Astrocyte (in vitro differentiated cells and primary cell): ENCODE measurements at regions not wholly inside any gene's neighbourhood (a gene's known extent, or its start where the extent isn't known, plus 50 kb on each side); places are given as distances from the start of the nearest gene placed in this dataset.

Source experiments
- EZH2 ChIP-seq: IDR thresholded peaks from 2 replicates; pipeline ENCODE4 v1.6.1; 2012; ENCODE audit warnings: mild to moderate bottlenecking, low read length, inconsistent platforms; ENCODE audit not compliant: insufficient read depth
- TF ChIP-seq, protein P1 (sequence below): IDR thresholded peaks from 2 replicates; pipeline ENCODE4 v1.5.1; 2011; ENCODE audit warnings: low read depth, mild to moderate bottlenecking, inconsistent platforms, low read length, moderate library complexity; ENCODE audit not compliant: insufficient read depth

DNA sequence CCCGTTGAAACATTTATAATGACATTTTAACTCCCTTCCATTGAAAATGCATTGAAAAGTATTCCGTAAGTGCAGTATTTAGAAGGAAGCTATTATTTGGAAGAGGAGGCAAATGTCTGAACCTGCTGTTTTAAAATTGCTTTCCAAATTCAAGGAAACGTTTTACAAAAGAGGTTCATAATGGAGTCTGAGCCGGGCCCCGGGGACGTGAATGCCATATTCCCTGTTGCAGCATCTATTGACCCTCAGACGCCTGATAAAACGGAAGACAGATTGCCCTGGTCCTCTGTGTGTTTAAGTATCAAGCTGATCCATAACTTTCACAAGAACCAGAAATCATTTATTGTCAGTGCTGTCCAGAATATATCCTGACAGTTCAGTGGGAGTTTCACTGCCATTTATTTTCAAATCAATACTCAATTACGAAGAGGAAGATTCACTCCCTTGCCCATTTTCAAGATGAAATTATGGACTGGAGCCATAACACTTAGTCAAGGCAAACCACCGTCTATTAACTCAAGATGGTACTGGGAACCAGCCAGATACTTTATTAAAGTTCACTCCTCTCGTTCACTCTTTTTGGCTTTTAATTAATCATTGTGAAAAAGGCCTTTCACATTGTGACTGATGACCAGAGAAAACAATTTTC lies 435.7 kb upstream of the PFKP start:
- TF ChIP-seq, protein P1, sequence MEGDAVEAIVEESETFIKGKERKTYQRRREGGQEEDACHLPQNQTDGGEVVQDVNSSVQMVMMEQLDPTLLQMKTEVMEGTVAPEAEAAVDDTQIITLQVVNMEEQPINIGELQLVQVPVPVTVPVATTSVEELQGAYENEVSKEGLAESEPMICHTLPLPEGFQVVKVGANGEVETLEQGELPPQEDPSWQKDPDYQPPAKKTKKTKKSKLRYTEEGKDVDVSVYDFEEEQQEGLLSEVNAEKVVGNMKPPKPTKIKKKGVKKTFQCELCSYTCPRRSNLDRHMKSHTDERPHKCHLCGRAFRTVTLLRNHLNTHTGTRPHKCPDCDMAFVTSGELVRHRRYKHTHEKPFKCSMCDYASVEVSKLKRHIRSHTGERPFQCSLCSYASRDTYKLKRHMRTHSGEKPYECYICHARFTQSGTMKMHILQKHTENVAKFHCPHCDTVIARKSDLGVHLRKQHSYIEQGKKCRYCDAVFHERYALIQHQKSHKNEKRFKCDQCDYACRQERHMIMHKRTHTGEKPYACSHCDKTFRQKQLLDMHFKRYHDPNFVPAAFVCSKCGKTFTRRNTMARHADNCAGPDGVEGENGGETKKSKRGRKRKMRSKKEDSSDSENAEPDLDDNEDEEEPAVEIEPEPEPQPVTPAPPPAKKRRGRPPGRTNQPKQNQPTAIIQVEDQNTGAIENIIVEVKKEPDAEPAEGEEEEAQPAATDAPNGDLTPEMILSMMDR, result no peak
- TF ChIP-seq EZH2, result no peak
